ENCODE measurements at regions not wholly inside any gene's neighbourhood (a gene's known extent, or its start where the extent isn't known, plus 50 kb on each side); places are given as distances from the start of the nearest gene placed in this dataset.

GRCh38 chr7:42688056-42688371, 223.9 kb downstream of the C7orf25 start:
- TF ChIP-seq CTCF (IDR thresholded peaks at IDR 0.05) = no peak
- no peak for TF ChIP-seq POLR2A (IDR thresholded peaks at IDR 0.05)

All from body of pancreas (tissue), 4 donors.